GM12878 (cell line): ENCODE measurements at regions not wholly inside any gene's neighbourhood (a gene's known extent, or its start where the extent isn't known, plus 50 kb on each side); places are given as distances from the start of the nearest gene placed in this dataset.
"Not testable (repeated sequence)": the region's sequence is repeated elsewhere in the genome, so short reads cannot be mapped to it uniquely, and the experiment has no call there.

ENCODE experiments used
- ATAC-seq: fragments of 200-7000 bp; cut with Tn5 transposase; 3 replicates; pipeline ENCODE4 v1.9.1; 2020; ENCODE audit warnings: mild to moderate bottlenecking, moderate library complexity
- BruUV-seq: library from RNA; stranded (reverse); fragments of 400-500 nt; replicated peaks from 2 replicates; lab custom pipeline; 2021; lab: Mats Ljungman, UMichigan
- CTCF ChIA-PET: fragments of 300-600 bp; sonication (Branson Sonifier 250); formaldehyde crosslinking; extraction: SDS; loops from one replicate; lab custom pipeline; 2021; ENCODE audit warnings: inconsistent platforms; lab: Yijun Ruan, JAX
- POLR2A ChIA-PET: fragments of 350-600 bp; formaldehyde crosslinking; extraction: SDS; loops from one replicate; lab custom pipeline; 2021; ENCODE audit warnings: inconsistent platforms; lab: Charles Lee
- RAD21 ChIA-PET: fragments of 300-600 bp; sonication (Branson Sonifier 250); formaldehyde crosslinking; loops from one replicate; lab custom pipeline; 2023; ENCODE audit warnings: antibody characterized with exemption; ENCODE audit not compliant: unreplicated experiment; lab: Charles Lee
- SMC1A ChIA-PET: fragments of 300-600 bp; sonication (Branson Sonifier 250); formaldehyde crosslinking; loops from one replicate; lab custom pipeline; 2023; ENCODE audit not compliant: unreplicated experiment, uncharacterized antibody; lab: Charles Lee
- DNase-seq: peaks from one replicate; pipeline ENCODE4 v3.0.0-alpha.2; 2011; ENCODE audit warnings: low read depth, low spot score
- FAIRE-seq: peaks from 3 replicates; lab custom pipeline; 2011; peaks lifted over from hg19 to GRCh38; lab: Jason Lieb, UNC
- H2AFZ ChIP-seq: 2 replicates; pipeline ENCODE4 v1.6.0; 2011; ENCODE audit warnings: low read depth, low read length, control low read depth; ENCODE audit not compliant: control insufficient read depth
- H3K27ac ChIP-seq: 2 replicates; pipeline ENCODE4 v1.5.1; 2011; ENCODE audit warnings: control low read depth; ENCODE audit not compliant: control insufficient read depth, insufficient read depth
- H3K27me3 ChIP-seq, 2 experiments: replicated peaks in 1 of 2; 2 replicates each; pipeline versions ENCODE4 v1.6.0 to v1.6.1; 2011; ENCODE audit warnings: low read length in 1 of 2; ENCODE audit not compliant: control insufficient read depth in 2 of 2, insufficient read depth in 2 of 2
- H3K36me3 ChIP-seq, 2 experiments: 2 replicates each; pipeline ENCODE4 v1.5.1; 2011; ENCODE audit warnings: low read length in 1 of 2; ENCODE audit not compliant: control insufficient read depth in 2 of 2, insufficient read depth in 2 of 2
- H3K4me1 ChIP-seq: 2 replicates; pipeline ENCODE4 v1.6.1; 2011; ENCODE audit warnings: mild to moderate bottlenecking, low read length, moderate library complexity, mixed read lengths; ENCODE audit not compliant: control insufficient read depth, insufficient read depth
- H3K4me2 ChIP-seq: 2 replicates; pipeline ENCODE4 v1.6.0; 2011; ENCODE audit warnings: control low read depth; ENCODE audit not compliant: control insufficient read depth, insufficient read depth
- H3K4me3 ChIP-seq: fragments of 200-600 bp; sonication (generic); 2 replicates; pipeline ENCODE4 v1.5.1; 2016
- H3K79me2 ChIP-seq: 2 replicates; pipeline ENCODE4 v1.6.0; 2011; ENCODE audit warnings: low read length; ENCODE audit not compliant: control insufficient read depth, insufficient read depth
- H3K9ac ChIP-seq: 2 replicates; pipeline ENCODE4 v1.8.0; 2011; ENCODE audit warnings: low read length, control low read depth, mixed read lengths; ENCODE audit not compliant: control insufficient read depth, insufficient read depth
- H3K9me3 ChIP-seq: replicated peaks from 3 replicates; pipeline ENCODE4 v1.5.1; 2011; ENCODE audit warnings: mild to moderate bottlenecking, low read length; ENCODE audit not compliant: control insufficient read depth, insufficient read depth
- H4K20me1 ChIP-seq: 2 replicates; pipeline ENCODE4 v1.6.0; 2011; ENCODE audit not compliant: control insufficient read depth, insufficient read depth
- BMI1 ChIP-seq: fragments of 450-650 bp; IDR thresholded peaks from 2 replicates; pipeline ENCODE4 v1.6.1; 2016; ENCODE audit warnings: mild to moderate bottlenecking, moderate library complexity, borderline replicate concordance
- ESRRA ChIP-seq: IDR thresholded peaks from 2 replicates; pipeline ENCODE4 v1.6.1; 2012; ENCODE audit warnings: mild to moderate bottlenecking, low read length, improper control_type of control experiment
- MEF2B ChIP-seq: fragments of 450-650 bp; IDR thresholded peaks from 2 replicates; pipeline ENCODE4 v1.6.1; 2018; ENCODE audit warnings: mild to moderate bottlenecking, moderate library complexity; ENCODE audit not compliant: partially characterized antibody, poor library complexity, severe bottlenecking
- POU2F2 ChIP-seq: IDR thresholded peaks from 3 replicates; pipeline ENCODE4 v1.6.1; 2011; ENCODE audit warnings: low read depth, mild to moderate bottlenecking, low read length, borderline replicate concordance
- RAD51 ChIP-seq: fragments of 450-650 bp; IDR thresholded peaks from 2 replicates; pipeline ENCODE4 v1.6.1; 2016; ENCODE audit warnings: moderate library complexity, mild to moderate bottlenecking, inconsistent platforms
- RBBP5 ChIP-seq: fragments of 200-600 bp; sonication (generic); conservative IDR thresholded peaks from 2 replicates; pipeline ENCODE4 v1.6.1; 2016
- RFX5 ChIP-seq: IDR thresholded peaks from 2 replicates; pipeline ENCODE4 v1.6.1; 2011; ENCODE audit warnings: low read depth, low read length, improper control_type of control experiment
- SMAD5 ChIP-seq: IDR thresholded peaks from 2 replicates; pipeline ENCODE4 v1.6.1; 2016; ENCODE audit warnings: antibody characterized with exemption, low read depth
- TCF3 ChIP-seq: IDR thresholded peaks from 2 replicates; pipeline ENCODE4 v1.6.1; 2012; ENCODE audit warnings: low read depth, mild to moderate bottlenecking, low read length, borderline replicate concordance; ENCODE audit not compliant: insufficient read depth
- YY1 ChIP-seq: IDR thresholded peaks from 2 replicates; pipeline ENCODE4 v1.6.1; 2011; ENCODE audit warnings: low read depth, mild to moderate bottlenecking, low read length
- ZNF622 ChIP-seq: fragments of 450-650 bp; IDR thresholded peaks from 2 replicates; pipeline ENCODE4 v1.6.1; 2017; ENCODE audit warnings: mild to moderate bottlenecking, inconsistent platforms
- WGBS: methylation state at CpG from one replicate; pipeline ENCODE4 v1.1.6; 2016; ENCODE audit warnings: low lambda C conversion rate; ENCODE audit not compliant: insufficient replicate concordance, insufficient coverage; ENCODE audit errors: missing lambda C conversion rate; 5-methylcytosine and 5-hydroxymethylcytosine counted together
- in situ Hi-C: fragments of 300-500 bp; cut with MboI; formaldehyde crosslinking; loops from 9 replicates; pipeline ENCODE4 v1.14.3; 2018; ENCODE audit warnings: mixed read lengths
- intact Hi-C: fragments of 100-400 bp; cut with micrococcal nuclease; formaldehyde crosslinking; loops from one replicate; pipeline ENCODE4 v1.14.2; 2022; ENCODE audit not compliant: unreplicated experiment
- TF ChIP-seq, protein P1 (sequence below): fragments of 150-350 bp; IDR thresholded peaks from 2 replicates; pipeline ENCODE4 v1.6.1; 2016; ENCODE audit warnings: low read depth, low read length
- TF ChIP-seq, protein P2 (sequence below): IDR thresholded peaks from 2 replicates; pipeline ENCODE4 v1.6.1; 2011; ENCODE audit warnings: low read depth, low read length, improper control_type of control experiment, borderline replicate concordance
- TF ChIP-seq, protein P3 (sequence below): fragments of 450-650 bp; IDR thresholded peaks from 2 replicates; pipeline ENCODE4 v1.6.1; 2017; ENCODE audit warnings: borderline replicate concordance

DNA sequence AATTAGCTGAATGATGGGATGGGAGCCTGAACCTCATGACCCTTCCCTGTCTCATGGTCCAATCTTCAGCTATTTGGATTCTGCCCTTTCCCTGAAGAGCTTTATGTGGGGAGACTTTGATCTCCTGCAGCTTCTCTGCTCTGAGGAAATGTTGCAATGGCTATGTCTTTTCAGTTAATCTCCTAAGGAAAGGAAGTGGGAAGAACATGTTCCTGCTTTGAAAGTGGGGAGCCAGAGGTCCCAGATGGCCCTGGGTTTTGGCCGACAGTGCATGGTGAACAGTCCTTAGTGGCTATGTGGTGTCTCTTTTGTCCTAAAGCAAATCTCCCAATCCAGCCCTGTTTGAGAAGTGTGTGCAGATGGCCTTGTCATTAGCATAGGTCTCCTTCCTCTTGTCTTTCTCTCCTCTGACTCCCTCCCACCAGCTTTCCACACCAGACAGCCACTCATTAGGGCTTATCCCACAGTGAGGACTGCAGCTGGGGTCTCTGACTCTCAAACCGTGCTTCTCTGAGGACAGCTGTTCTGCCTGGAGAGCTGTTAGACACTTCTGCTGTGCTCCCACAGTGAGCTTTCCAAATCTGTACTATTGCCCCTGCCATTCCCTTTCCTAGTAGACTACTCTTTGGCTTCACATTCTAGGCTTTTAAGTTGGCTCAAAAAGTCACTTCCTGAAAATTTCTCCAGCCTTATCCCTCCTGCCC is 365.8 kb upstream of the UMPS start:
- ATAC-seq: no peak
- no peak overlapping the region for H3K4me2 ChIP-seq
- in situ Hi-C loops: no loop called here
- no peak overlapping the region for H3K4me3 ChIP-seq
- BruUV-seq: no TSS peak
- no peaks in the 10 kb centered on the region for H4K20me1 ChIP-seq
- DNase-seq: no peak
- H3K4me1 ChIP-seq: no peaks in the 10 kb centered on the region
- H3K36me3 ChIP-seq: no peaks in the 10 kb centered on the region
- SMC1A ChIA-PET: no interaction called here
- H3K27ac ChIP-seq: no peak overlapping the region
- no peak overlapping the region for H3K9ac ChIP-seq
- peaks cover 0 to 2% of the 10 kb centered on the region in 2 experiments; a peak in 2 of 4 replicates for H3K27me3 ChIP-seq
- H2AFZ ChIP-seq: no peak overlapping the region
- RAD21 ChIA-PET: no interaction called here
- POLR2A ChIA-PET: no interaction called here
- no peak for TF ChIP-seq SMAD5
- no peak for TF ChIP-seq ESRRA
- no peak for TF ChIP-seq ZNF622
- no peak for TF ChIP-seq POU2F2
- TF ChIP-seq, protein P1, sequence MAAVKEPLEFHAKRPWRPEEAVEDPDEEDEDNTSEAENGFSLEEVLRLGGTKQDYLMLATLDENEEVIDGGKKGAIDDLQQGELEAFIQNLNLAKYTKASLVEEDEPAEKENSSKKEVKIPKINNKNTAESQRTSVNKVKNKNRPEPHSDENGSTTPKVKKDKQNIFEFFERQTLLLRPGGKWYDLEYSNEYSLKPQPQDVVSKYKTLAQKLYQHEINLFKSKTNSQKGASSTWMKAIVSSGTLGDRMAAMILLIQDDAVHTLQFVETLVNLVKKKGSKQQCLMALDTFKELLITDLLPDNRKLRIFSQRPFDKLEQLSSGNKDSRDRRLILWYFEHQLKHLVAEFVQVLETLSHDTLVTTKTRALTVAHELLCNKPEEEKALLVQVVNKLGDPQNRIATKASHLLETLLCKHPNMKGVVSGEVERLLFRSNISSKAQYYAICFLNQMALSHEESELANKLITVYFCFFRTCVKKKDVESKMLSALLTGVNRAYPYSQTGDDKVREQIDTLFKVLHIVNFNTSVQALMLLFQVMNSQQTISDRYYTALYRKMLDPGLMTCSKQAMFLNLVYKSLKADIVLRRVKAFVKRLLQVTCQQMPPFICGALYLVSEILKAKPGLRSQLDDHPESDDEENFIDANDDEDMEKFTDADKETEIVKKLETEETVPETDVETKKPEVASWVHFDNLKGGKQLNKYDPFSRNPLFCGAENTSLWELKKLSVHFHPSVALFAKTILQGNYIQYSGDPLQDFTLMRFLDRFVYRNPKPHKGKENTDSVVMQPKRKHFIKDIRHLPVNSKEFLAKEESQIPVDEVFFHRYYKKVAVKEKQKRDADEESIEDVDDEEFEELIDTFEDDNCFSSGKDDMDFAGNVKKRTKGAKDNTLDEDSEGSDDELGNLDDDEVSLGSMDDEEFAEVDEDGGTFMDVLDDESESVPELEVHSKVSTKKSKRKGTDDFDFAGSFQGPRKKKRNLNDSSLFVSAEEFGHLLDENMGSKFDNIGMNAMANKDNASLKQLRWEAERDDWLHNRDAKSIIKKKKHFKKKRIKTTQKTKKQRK: no peak
- TF ChIP-seq, protein P2, sequence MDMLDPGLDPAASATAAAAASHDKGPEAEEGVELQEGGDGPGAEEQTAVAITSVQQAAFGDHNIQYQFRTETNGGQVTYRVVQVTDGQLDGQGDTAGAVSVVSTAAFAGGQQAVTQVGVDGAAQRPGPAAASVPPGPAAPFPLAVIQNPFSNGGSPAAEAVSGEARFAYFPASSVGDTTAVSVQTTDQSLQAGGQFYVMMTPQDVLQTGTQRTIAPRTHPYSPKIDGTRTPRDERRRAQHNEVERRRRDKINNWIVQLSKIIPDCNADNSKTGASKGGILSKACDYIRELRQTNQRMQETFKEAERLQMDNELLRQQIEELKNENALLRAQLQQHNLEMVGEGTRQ: no peak
- TF ChIP-seq RFX5: no peak
- no peak for TF ChIP-seq MEF2B
- TF ChIP-seq RBBP5: no peak
- no peak for TF ChIP-seq YY1
- TF ChIP-seq BMI1: no peak
- no peak for TF ChIP-seq RAD51
- TF ChIP-seq TCF3: no peak
- TF ChIP-seq, protein P3, sequence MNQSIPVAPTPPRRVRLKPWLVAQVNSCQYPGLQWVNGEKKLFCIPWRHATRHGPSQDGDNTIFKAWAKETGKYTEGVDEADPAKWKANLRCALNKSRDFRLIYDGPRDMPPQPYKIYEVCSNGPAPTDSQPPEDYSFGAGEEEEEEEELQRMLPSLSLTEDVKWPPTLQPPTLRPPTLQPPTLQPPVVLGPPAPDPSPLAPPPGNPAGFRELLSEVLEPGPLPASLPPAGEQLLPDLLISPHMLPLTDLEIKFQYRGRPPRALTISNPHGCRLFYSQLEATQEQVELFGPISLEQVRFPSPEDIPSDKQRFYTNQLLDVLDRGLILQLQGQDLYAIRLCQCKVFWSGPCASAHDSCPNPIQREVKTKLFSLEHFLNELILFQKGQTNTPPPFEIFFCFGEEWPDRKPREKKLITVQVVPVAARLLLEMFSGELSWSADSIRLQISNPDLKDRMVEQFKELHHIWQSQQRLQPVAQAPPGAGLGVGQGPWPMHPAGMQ: no peak
- TF ChIP-seq, all 136 proteins: peak for 0
- H3K9me3 ChIP-seq: no peaks in the 10 kb centered on the region
- 0% methylated on average over 2 of the region's 2 CpGs for WGBS
- no peak for FAIRE-seq
- H3K79me2 ChIP-seq: no peaks in the 10 kb centered on the region
- CTCF ChIA-PET: interaction anchor here (0.8 to 1.6 kb wide), 3 partner anchors 11 to 14 kb away, joined by 3 to 4 read pairs (median 3); no protein-coding TSS in a partner anchor
- intact Hi-C loops: no loop called here

DNA sequence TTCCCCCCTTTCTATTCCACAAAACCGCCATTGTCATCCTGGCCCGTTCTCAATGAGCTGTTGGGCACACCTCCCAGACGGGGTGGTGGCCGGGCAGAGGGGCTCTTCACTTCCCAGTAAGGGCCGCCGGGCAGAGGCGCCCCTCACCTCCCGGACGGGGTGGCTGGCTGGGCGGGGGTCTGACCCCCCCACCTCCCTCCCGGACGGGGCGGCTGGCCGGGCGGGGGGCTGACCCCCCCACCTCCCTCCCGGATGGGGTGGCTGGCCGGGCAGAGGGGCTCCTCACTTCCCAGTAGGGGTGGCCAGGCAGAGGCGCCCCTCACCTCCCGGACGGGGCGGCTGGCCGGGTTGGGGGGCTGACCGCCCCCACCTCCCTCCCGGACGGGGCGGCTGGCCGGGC is 363.6 kb upstream of the UMPS start:
- H3K4me2 ChIP-seq, CTCF ChIA-PET: not testable (repeated sequence)

More for the DNA sequence above, 363.6 kb upstream of the UMPS start:
- H3K27ac ChIP-seq, DNase-seq, H2AFZ ChIP-seq, BruUV-seq, H3K36me3 ChIP-seq, H3K27me3 ChIP-seq, H3K4me1 ChIP-seq, H3K4me3 ChIP-seq, intact Hi-C loops, in situ Hi-C loops, FAIRE-seq, H3K79me2 ChIP-seq, H4K20me1 ChIP-seq, POLR2A ChIA-PET, RAD21 ChIA-PET, SMC1A ChIA-PET, H3K9ac ChIP-seq, H3K9me3 ChIP-seq, ATAC-seq: not testable (repeated sequence)
- 86% methylated on average over 6 of the region's 27 CpGs for WGBS
